Skeletal muscle tissue (tissue), 3 donors: ENCODE measurements at regions not wholly inside any gene's neighbourhood (a gene's known extent, or its start where the extent isn't known, plus 50 kb on each side); places are given as distances from the start of the nearest gene placed in this dataset.

Source experiments
- H3K27ac ChIP-seq: one replicate; pipeline ENCODE4 v1.7.0; 2013; ENCODE audit warnings: mild to moderate bottlenecking, low read depth, low read length, inconsistent platforms
- H3K27me3 ChIP-seq, 3 donors: one replicate each; pipeline ENCODE4 v1.7.0; 2013; ENCODE audit warnings: low read length in 3 of 3; ENCODE audit not compliant: control insufficient read depth in 3 of 3, insufficient read depth in 3 of 3
- H3K36me3 ChIP-seq, 3 donors: one replicate each; pipeline ENCODE4 v1.7.0; 2013; ENCODE audit warnings: low read length in 3 of 3; ENCODE audit not compliant: control insufficient read depth in 3 of 3, insufficient read depth in 3 of 3
- H3K4me1 ChIP-seq, 3 donors: one replicate each; pipeline ENCODE4 v1.7.0; 2013; ENCODE audit warnings: low read length in 3 of 3, mild to moderate bottlenecking in 3 of 3; ENCODE audit not compliant: control insufficient read depth in 3 of 3, insufficient read depth in 3 of 3
- H3K4me3 ChIP-seq, 3 donors: one replicate each; pipeline ENCODE4 v1.7.0; 2013; ENCODE audit warnings: low read length in 3 of 3
- H3K9ac ChIP-seq, 3 donors: one replicate each; pipeline ENCODE4 v1.7.0; 2013; ENCODE audit warnings: low read length in 3 of 3, mild to moderate bottlenecking in 3 of 3, moderate library complexity in 2 of 3, low read depth in 1 of 3
- H3K9me3 ChIP-seq, 3 donors: one replicate each; pipeline ENCODE4 v1.7.0; 2013; ENCODE audit warnings: low read length in 3 of 3; ENCODE audit not compliant: control insufficient read depth in 3 of 3
- donor health status: Osteomylitis.

DNA sequence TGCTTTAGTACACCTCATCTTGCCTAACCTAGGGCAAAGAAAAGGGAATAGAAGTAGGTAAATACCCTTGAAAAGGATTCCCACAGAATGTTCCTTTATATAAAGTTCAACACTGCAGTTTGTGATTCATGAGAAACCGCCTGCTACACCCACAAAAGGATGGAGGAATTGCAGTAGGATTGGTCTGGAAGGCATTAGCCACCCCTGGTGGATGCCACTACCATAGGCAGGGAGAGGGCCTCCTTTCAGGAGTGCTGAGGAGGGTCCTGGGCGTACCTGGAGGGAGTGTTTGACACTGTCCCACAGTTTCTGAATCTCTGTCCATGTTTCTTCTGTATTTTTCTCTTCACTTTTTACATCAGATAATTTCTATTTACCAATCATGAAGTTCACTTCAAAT lies 221.8 kb upstream of the TMEM72 start:
- Histone ChIP-seq H3K4me1 (peaks cover 0 to 3% (median 0%) of the 10 kb centered on the region in 3 donors), H3K27ac (no peak overlapping the region), H3K4me3 (no peak overlapping the region)

DNA sequence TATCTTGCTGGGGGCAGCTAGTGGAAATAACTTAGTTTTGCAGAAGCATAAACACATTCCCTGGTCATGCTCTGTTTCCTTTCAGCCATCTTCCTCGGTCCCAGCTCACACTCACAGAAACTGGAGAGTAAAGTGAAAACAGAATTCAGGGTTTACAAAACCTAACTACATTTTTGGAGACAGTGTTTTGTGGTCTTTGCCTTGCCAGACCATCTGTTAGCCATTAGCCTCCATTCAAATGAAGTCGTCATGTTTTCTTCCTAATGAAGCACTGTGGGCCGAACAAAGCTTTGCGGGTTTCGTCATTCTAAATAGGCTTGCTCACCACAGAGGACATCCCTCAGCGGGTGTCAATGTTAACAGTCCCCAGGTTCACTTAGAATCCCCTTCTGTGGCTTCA lies 214.6 kb upstream of the TMEM72 start:
- Histone ChIP-seq H3K4me1 (no peaks in the 10 kb centered on the region), H3K36me3 (no peaks in the 10 kb centered on the region), H3K27me3 (no peaks in the 10 kb centered on the region), H3K4me3 (no peak overlapping the region), H3K9ac (no peak overlapping the region), H3K27ac (no peak overlapping the region), H3K9me3 (peaks cover 0 to 4% (median 4%) of the 10 kb centered on the region in 3 donors)

More for the DNA sequence above, 221.8 kb upstream of the TMEM72 start:
- no peaks in the 10 kb centered on the region for H3K27me3 ChIP-seq
- H3K36me3 ChIP-seq = no peaks in the 10 kb centered on the region
- H3K9me3 ChIP-seq = no peaks in the 10 kb centered on the region
- H3K9ac ChIP-seq = no peak overlapping the region

GRCh38 chr10:44697116-44697515 lies 214.0 kb upstream of the TMEM72 start:
- Histone ChIP-seq H3K27ac (no peak overlapping the region), H3K27me3 (no peaks in the 10 kb centered on the region), H3K4me3 (no peak overlapping the region), H3K9ac (no peak overlapping the region), H3K36me3 (no peaks in the 10 kb centered on the region), H3K4me1 (no peaks in the 10 kb centered on the region), H3K9me3 (peaks cover 0 to 4% (median 4%) of the 10 kb centered on the region in 3 donors)

DNA sequence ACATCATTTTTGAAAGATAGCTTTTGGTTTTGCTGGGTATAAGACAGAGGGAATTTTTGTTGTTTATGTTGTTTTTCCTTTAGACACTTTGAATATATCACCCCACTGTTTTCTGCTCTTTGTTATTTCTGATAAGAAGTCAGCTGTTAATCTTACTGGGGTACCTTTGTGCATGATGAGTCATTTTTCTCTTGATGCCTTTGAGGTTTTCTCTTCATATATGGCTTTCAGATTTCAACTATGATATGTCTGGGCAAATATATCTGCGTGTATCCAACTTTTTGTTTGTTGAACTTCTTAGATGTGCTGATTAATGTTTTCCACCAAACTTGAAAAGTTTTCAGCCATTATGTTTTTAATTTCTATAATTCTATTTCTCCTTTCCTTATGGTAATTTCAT lies 208.6 kb upstream of the TMEM72 start:
- no peaks in the 10 kb centered on the region for H3K27me3 ChIP-seq
- no peak overlapping the region for H3K27ac ChIP-seq
- H3K9ac ChIP-seq = no peak overlapping the region
- no peaks in the 10 kb centered on the region for H3K36me3 ChIP-seq
- peaks cover 0 to 4% (median 4%) of the 10 kb centered on the region in 3 donors for H3K9me3 ChIP-seq
- no peaks in the 10 kb centered on the region for H3K4me1 ChIP-seq
- no peak overlapping the region for H3K4me3 ChIP-seq

GRCh38 chr10:44703241-44704155 lies 207.6 kb upstream of the TMEM72 start:
- Histone ChIP-seq H3K4me1 (no peaks in the 10 kb centered on the region), H3K27ac (no peak overlapping the region), H3K4me3 (no peak overlapping the region), H3K36me3 (no peaks in the 10 kb centered on the region), H3K9me3 (peaks cover 0 to 4% (median 4%) of the 10 kb centered on the region in 3 donors), H3K27me3 (no peaks in the 10 kb centered on the region), H3K9ac (no peak overlapping the region)

DNA sequence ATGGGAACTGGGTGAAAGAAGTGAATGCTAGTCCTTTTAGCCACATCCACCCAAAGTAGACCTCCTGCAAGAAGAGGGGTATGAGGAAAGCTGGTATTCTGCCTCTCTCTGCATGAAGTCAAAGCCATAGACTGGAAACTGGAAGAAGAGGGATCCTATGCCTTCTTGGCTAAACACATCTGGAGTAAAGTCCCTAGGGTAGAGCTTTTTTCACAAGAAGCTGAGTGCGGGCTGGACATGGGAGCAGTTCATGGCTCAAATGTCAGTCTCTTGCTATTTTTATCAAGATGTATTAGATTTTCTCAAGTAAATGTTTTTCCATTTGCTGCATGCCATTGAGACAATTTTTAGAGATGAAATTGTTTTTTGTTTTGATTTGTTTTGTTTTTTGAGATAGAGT lies 206.5 kb upstream of the TMEM72 start:
- no peaks in the 10 kb centered on the region for H3K4me1 ChIP-seq

GRCh38 chr10:44706745-44707144 lies 204.4 kb upstream of the TMEM72 start:
- H3K9ac ChIP-seq = no peak overlapping the region
- no peaks in the 10 kb centered on the region for H3K9me3 ChIP-seq
- no peak overlapping the region for H3K27ac ChIP-seq
- H3K36me3 ChIP-seq = no peaks in the 10 kb centered on the region
- H3K4me3 ChIP-seq = no peak overlapping the region
- no peaks in the 10 kb centered on the region for H3K4me1 ChIP-seq
- H3K27me3 ChIP-seq = no peaks in the 10 kb centered on the region

More for the DNA sequence above, 206.5 kb upstream of the TMEM72 start:
- Histone ChIP-seq H3K27ac (no peak overlapping the region), H3K36me3 (no peaks in the 10 kb centered on the region), H3K27me3 (no peaks in the 10 kb centered on the region), H3K9ac (no peak overlapping the region), H3K4me3 (no peak overlapping the region), H3K9me3 (peaks cover 0 to 4% (median 4%) of the 10 kb centered on the region in 3 donors)

DNA sequence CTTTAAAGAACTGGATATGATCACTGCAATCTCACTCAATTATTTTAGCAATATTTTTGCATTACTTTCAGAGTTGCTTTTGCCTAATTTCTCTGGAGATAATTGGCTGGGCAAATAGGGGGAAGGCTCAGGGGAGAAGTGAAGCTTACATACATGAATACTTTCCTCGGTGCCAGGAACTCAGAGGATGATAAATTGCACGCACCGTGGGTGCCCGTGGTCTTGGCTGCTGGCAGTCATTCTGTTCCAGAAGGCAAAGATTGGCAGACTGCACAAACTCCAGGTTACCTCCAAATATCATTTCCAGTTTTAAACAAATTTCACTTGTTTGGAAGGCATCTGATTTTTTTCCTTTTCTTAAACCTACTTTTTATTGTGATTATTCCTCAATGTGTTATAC lies 197.8 kb upstream of the TMEM72 start:
- no peak overlapping the region for H3K4me3 ChIP-seq
- H3K4me1 ChIP-seq = no peaks in the 10 kb centered on the region
- no peak overlapping the region for H3K9ac ChIP-seq
- H3K27ac ChIP-seq = no peak overlapping the region
- no peaks in the 10 kb centered on the region for H3K36me3 ChIP-seq
- no peaks in the 10 kb centered on the region for H3K27me3 ChIP-seq
- no peaks in the 10 kb centered on the region for H3K9me3 ChIP-seq

GRCh38 chr10:44714451-44714850 lies 196.7 kb upstream of the TMEM72 start:
- H3K36me3 ChIP-seq = no peaks in the 10 kb centered on the region
- no peaks in the 10 kb centered on the region for H3K4me1 ChIP-seq
- H3K9me3 ChIP-seq = no peaks in the 10 kb centered on the region
- H3K27ac ChIP-seq = no peak overlapping the region
- no peak overlapping the region for H3K4me3 ChIP-seq
- H3K9ac ChIP-seq = no peak overlapping the region
- H3K27me3 ChIP-seq = no peaks in the 10 kb centered on the region

DNA sequence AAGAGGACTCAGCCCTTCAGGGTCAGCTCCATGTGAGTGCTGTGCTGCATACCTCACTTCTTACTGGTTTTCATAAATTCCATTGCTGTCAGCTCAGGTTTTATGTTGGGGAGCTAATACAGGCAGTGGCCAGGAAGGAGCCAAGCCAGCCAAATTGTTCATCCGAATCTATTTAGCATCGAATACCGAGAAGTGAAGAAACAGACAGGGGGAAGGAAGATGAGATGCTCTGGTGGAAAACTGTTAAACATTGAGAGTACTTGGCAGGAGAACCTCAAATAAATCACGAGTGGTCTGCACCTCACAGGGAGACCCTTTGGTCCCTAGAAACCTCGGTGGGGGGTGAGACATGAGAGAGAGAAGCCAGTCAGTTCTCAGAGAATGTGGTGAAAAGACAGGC lies 196.0 kb upstream of the TMEM72 start:
- Histone ChIP-seq H3K27me3 (no peaks in the 10 kb centered on the region), H3K4me1 (no peaks in the 10 kb centered on the region), H3K27ac (no peak overlapping the region), H3K9ac (no peak overlapping the region), H3K9me3 (no peaks in the 10 kb centered on the region), H3K4me3 (no peak overlapping the region), H3K36me3 (no peaks in the 10 kb centered on the region)
